ENCODE measurements at regions not wholly inside any gene's neighbourhood (a gene's known extent, or its start where the extent isn't known, plus 50 kb on each side); places are given as distances from the start of the nearest gene placed in this dataset.
A peak's percentile ranks its signal among the peaks of the same experiment; 100 is the strongest.

DNA sequence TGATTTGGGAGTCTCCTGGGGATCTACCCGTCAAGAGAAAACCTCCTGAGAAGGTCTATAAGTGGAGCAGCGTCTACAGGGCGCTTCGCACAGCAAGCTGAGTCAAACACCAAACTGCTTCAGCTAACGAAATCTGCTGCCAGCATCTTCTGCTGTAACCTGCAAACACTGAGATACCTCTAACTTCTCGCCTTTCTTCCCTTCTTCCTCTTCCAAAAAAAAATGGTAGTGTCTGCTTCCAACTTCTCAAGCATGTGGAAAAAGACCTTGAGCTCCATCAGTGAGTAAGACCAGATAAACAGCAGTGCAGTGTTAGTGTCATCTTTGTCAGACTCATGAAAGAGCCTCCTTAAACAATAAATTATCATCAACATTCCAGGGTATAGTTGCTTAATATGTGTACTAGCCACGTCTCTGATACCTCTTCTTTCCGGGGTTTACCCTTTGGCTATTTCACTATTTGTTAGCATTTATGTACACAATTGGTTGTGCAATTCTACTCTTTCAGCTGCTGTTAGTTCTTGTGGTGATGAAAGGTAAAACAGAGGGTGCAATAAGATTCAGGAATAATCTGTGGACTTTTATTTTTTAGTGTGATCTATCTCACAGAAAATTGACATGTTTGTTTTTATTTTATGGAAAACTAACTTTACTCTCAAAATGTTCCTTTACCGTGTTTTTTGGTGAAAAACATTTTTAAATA, 81.6 kb downstream of the LLPH start:
- no peaks in the 10 kb centered on the region for H3K36me3 ChIP-seq (replicated peaks in 1 of 2; ENCODE audit: control extremely low read depth in 1 of 2, control insufficient read depth in 1 of 2, extremely low read depth in 1 of 2, insufficient read depth in 2 of 2, low read length in 1 of 2)
- H3K27ac ChIP-seq (ENCODE audit: low read length in 2 of 2) = no peak overlapping the region
- no peaks in the 10 kb centered on the region for H4K20me1 ChIP-seq (ENCODE audit: control insufficient read depth, insufficient read depth, low read length, poor library complexity, severe bottlenecking)
- no peak overlapping the region for H3K9ac ChIP-seq (ENCODE audit: low read length)
- TF ChIP-seq CTCF (IDR thresholded peaks at IDR 0.05) (no peak), EZH2 (IDR thresholded peaks at IDR 0.05; ENCODE audit: borderline replicate concordance, insufficient read depth, low read depth, low read length, poor library complexity, severe bottlenecking) (no peak)
- ATAC-seq (ENCODE audit: low read depth) (no peak), DNase-seq (no peak)
- CTCF ChIA-PET = no interaction called here
- no peak overlapping the region for H3K27ac Mint-ChIP-seq
- H3K27me3 ChIP-seq (replicated peaks in 1 of 4; ENCODE audit: control extremely low read depth in 1 of 4, control insufficient read depth in 3 of 4, insufficient read depth in 4 of 4, low read length in 3 of 4) = no peaks in the 10 kb centered on the region
- H3K4me1 ChIP-seq (ENCODE audit: control insufficient read depth in 2 of 2, insufficient read depth in 2 of 2, low read length in 2 of 2) = no peaks in the 10 kb centered on the region
- intact Hi-C loops (cut with micrococcal nuclease) = no loop called here
- 94% methylated on average over 5 of the region's 9 CpGs for WGBS (ENCODE audit: insufficient coverage)
- no peaks in the 10 kb centered on the region for H3K9me3 ChIP-seq (ENCODE audit: control extremely low read depth in 1 of 3, control insufficient read depth in 2 of 3, insufficient read depth in 1 of 3, low read length in 2 of 3)
- no peak overlapping the region for H3K4me3 ChIP-seq (ENCODE audit: control extremely low read depth in 1 of 5, extremely low read depth in 1 of 5, insufficient read depth in 1 of 5, low read depth in 2 of 5, low read length in 4 of 5)
- no peak overlapping the region for H3K4me2 ChIP-seq (replicated peaks; ENCODE audit: low read depth, low read length, poor library complexity, severe bottlenecking)
- POLR2A ChIA-PET = no interaction called here
- H2AFZ ChIP-seq (ENCODE audit: insufficient read depth, low read depth, low read length, poor library complexity, severe bottlenecking) = no peak overlapping the region
- H3K4me1 Mint-ChIP-seq = no peaks in the 10 kb centered on the region
- H3K27me3 Mint-ChIP-seq = peaks cover 9% of the 10 kb centered on the region
- no peaks in the 10 kb centered on the region for H3K79me2 ChIP-seq (ENCODE audit: control insufficient read depth, insufficient read depth, low read length)
- no peaks in the 10 kb centered on the region for H3K9me3 Mint-ChIP-seq (ENCODE audit: insufficient read depth)
- no peak overlapping the region for H3K4me3 Mint-ChIP-seq

DNA sequence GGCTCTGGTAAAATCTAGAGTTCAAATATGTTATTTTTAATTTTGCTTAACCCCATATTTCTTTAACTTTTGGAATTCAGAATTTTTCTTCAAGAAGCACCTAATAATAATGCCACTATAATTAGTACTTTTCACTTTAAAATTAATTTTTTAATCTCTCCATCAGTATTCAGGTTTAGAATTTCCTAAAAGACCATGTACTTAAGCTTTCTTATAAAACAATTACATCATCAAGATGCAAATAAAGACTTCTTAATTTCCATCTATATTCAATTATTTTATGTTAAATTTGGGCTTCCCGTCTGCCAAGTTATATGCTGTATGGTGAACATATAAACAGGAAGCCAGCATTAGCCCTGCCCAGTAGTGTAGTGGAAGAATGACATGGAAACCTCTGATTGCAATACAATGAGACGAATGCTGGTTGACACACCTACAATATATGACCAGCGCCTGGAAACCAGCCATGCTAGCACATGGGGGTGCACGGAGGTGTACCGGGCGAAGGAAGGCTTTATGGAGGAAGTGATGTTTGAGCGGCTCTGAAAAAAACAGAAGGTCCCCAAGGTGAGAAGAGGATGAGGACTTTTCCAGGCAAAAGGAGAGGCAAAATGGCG, 82.2 kb downstream of the LLPH start:
- no peaks in the 10 kb centered on the region for H3K27me3 ChIP-seq (replicated peaks in 1 of 4; ENCODE audit: control extremely low read depth in 1 of 4, control insufficient read depth in 3 of 4, insufficient read depth in 4 of 4, low read length in 3 of 4)
- TF ChIP-seq EZH2 (IDR thresholded peaks at IDR 0.05; ENCODE audit: borderline replicate concordance, insufficient read depth, low read depth, low read length, poor library complexity, severe bottlenecking) (no peak), CTCF (IDR thresholded peaks at IDR 0.05) (no peak)
- H4K20me1 ChIP-seq (ENCODE audit: control insufficient read depth, insufficient read depth, low read length, poor library complexity, severe bottlenecking) = no peaks in the 10 kb centered on the region
- no peak for DNase-seq
- H3K9me3 Mint-ChIP-seq (ENCODE audit: insufficient read depth) = no peaks in the 10 kb centered on the region
- H3K79me2 ChIP-seq (ENCODE audit: control insufficient read depth, insufficient read depth, low read length) = no peaks in the 10 kb centered on the region
- H3K4me1 ChIP-seq (ENCODE audit: control insufficient read depth in 2 of 2, insufficient read depth in 2 of 2, low read length in 2 of 2) = no peaks in the 10 kb centered on the region
- H3K4me1 Mint-ChIP-seq = no peaks in the 10 kb centered on the region
- H3K4me2 ChIP-seq (replicated peaks; ENCODE audit: low read depth, low read length, poor library complexity, severe bottlenecking) = no peak overlapping the region
- WGBS (ENCODE audit: insufficient coverage) = 87% methylated on average over 6 of the region's 8 CpGs
- H3K27ac Mint-ChIP-seq = no peak overlapping the region
- H3K36me3 ChIP-seq (replicated peaks in 1 of 2; ENCODE audit: control extremely low read depth in 1 of 2, control insufficient read depth in 1 of 2, extremely low read depth in 1 of 2, insufficient read depth in 2 of 2, low read length in 1 of 2) = no peaks in the 10 kb centered on the region
- H3K27me3 Mint-ChIP-seq = peaks cover 9% of the 10 kb centered on the region
- intact Hi-C loops (cut with micrococcal nuclease) = no loop called here
- ChIA-PET CTCF (no interaction called here), POLR2A (no interaction called here)
- H3K9me3 ChIP-seq (ENCODE audit: control extremely low read depth in 1 of 3, control insufficient read depth in 2 of 3, insufficient read depth in 1 of 3, low read length in 2 of 3) = no peaks in the 10 kb centered on the region
- peak overlapping the region; percentile 17 for H2AFZ ChIP-seq (ENCODE audit: insufficient read depth, low read depth, low read length, poor library complexity, severe bottlenecking)
- ATAC-seq (ENCODE audit: low read depth) = no peak
- no peak overlapping the region for H3K9ac ChIP-seq (ENCODE audit: low read length)
- no peak overlapping the region for H3K27ac ChIP-seq (ENCODE audit: low read length in 2 of 2)
- H3K4me3 Mint-ChIP-seq = no peak overlapping the region
- no peak overlapping the region for H3K4me3 ChIP-seq (ENCODE audit: control extremely low read depth in 1 of 5, extremely low read depth in 1 of 5, insufficient read depth in 1 of 5, low read depth in 2 of 5, low read length in 4 of 5)

All from B cell (primary cell).